OCI-LY3 (cell line): ENCODE measurements at regions not wholly inside any gene's neighbourhood (a gene's known extent, or its start where the extent isn't known, plus 50 kb on each side); places are given as distances from the start of the nearest gene placed in this dataset.

Experiments
- H2AFZ ChIP-seq: fragments of 200-600, 300-600 bp; shearing (Covaris generic); 2 replicates; pipeline ENCODE4 v1.6.0; 2014; ENCODE audit warnings: antibody characterized with exemption, low read depth, low read length
- H3K27ac ChIP-seq: fragments of 200-600, 300-600 bp; sonication (generic); 2 replicates; pipeline ENCODE4 v1.5.1; 2014; ENCODE audit warnings: mild to moderate bottlenecking, low read length, moderate library complexity, mixed read lengths
- H3K27me3 ChIP-seq: fragments of 200-600, 300-600 bp; sonication (generic); 2 replicates; pipeline ENCODE4 v1.6.1; 2014; ENCODE audit warnings: low read depth, low read length, mixed read lengths
- H3K36me3 ChIP-seq: fragments of 200-600, 300-600 bp; sonication (generic); replicated peaks from 2 replicates; pipeline ENCODE3; 2014; ENCODE audit warnings: low read depth, low read length, mixed read lengths
- H3K4me1 ChIP-seq: fragments of 300-600, 200-600 bp; sonication (generic); 2 replicates; pipeline ENCODE4 v1.6.1; 2014; ENCODE audit warnings: low read length, mixed read lengths
- H3K4me2 ChIP-seq: fragments of 200-600, 300-600 bp; sonication (generic); 2 replicates; pipeline ENCODE4 v1.6.1; 2014; ENCODE audit warnings: low read length, mixed read lengths
- H3K4me3 ChIP-seq: fragments of 300-600, 200-600 bp; sonication (generic); 2 replicates; pipeline ENCODE4 v1.5.1; 2014; ENCODE audit warnings: antibody characterized with exemption, mild to moderate bottlenecking, low read length, moderate library complexity
- H3K79me2 ChIP-seq: fragments of 300-600, 200-600 bp; shearing (Covaris generic); 2 replicates; pipeline ENCODE4 v1.6.1; 2014; ENCODE audit warnings: mild to moderate bottlenecking, low read length, mixed read lengths
- H3K9ac ChIP-seq: fragments of 300-600, 200-600 bp; shearing (Covaris generic); 2 replicates; pipeline ENCODE4 v1.6.0; 2014; ENCODE audit warnings: mild to moderate bottlenecking, low read length, moderate library complexity
- H3K9me3 ChIP-seq: fragments of 200-600, 300-600 bp; shearing (Covaris generic); 2 replicates; pipeline ENCODE4 v1.6.1; 2014; ENCODE audit warnings: low read length, mixed read lengths; ENCODE audit not compliant: insufficient read depth
- H4K20me1 ChIP-seq: fragments of 200-600, 300-600 bp; sonication (generic); 2 replicates; pipeline ENCODE4 v1.6.1; 2016; ENCODE audit warnings: low read length, mixed read lengths; ENCODE audit not compliant: insufficient read depth
- CTCF ChIP-seq: fragments of 200-600, 300-600 bp; sonication (generic); IDR thresholded peaks from 2 replicates; pipeline ENCODE4 v1.5.1; 2014; ENCODE audit warnings: antibody characterized with exemption, low read length, low read depth
- EZH2phosphoT487 ChIP-seq: fragments of 200-600 bp; shearing (Covaris generic); IDR thresholded peaks from 2 replicates; pipeline ENCODE4 v1.6.1; 2018; ENCODE audit warnings: antibody characterized with exemption, mixed run types, low read depth

GRCh38 chr1:29789910-29790247, 553.6 kb downstream of the PTPRU start:
- no peaks in the 10 kb centered on the region for H3K4me1 ChIP-seq

GRCh38 chr1:29789221-29789909, 553.0 kb downstream of the PTPRU start:
- Histone ChIP-seq H3K36me3 (no peaks in the 10 kb centered on the region), H3K9me3 (no peaks in the 10 kb centered on the region), H3K4me3 (no peak overlapping the region), H2AFZ (no peak overlapping the region), H3K9ac (no peak overlapping the region), H3K27ac (no peak overlapping the region), H3K4me1 (no peaks in the 10 kb centered on the region), H4K20me1 (no peaks in the 10 kb centered on the region), H3K27me3 (no peaks in the 10 kb centered on the region), H3K4me2 (no peak overlapping the region), H3K79me2 (no peaks in the 10 kb centered on the region)
- no peak for TF ChIP-seq CTCF
- no peak for TF ChIP-seq EZH2phosphoT487

More at GRCh38 chr1:29789910-29790247, 553.6 kb downstream of the PTPRU start:
- no peak overlapping the region for H3K9ac ChIP-seq
- H3K27me3 ChIP-seq = no peaks in the 10 kb centered on the region
- H3K4me2 ChIP-seq = no peak overlapping the region
- no peaks in the 10 kb centered on the region for H3K36me3 ChIP-seq
- no peaks in the 10 kb centered on the region for H4K20me1 ChIP-seq
- TF ChIP-seq CTCF = no peak
- no peak for TF ChIP-seq EZH2phosphoT487
- no peak overlapping the region for H3K4me3 ChIP-seq
- H3K9me3 ChIP-seq = no peaks in the 10 kb centered on the region
- no peak overlapping the region for H3K27ac ChIP-seq
- no peak overlapping the region for H2AFZ ChIP-seq
- H3K79me2 ChIP-seq = no peaks in the 10 kb centered on the region

GRCh38 chr1:29786791-29787732, 550.7 kb downstream of the PTPRU start:
- H3K9ac ChIP-seq = no peak overlapping the region
- TF ChIP-seq CTCF (no peak), EZH2phosphoT487 (no peak)

GRCh38 chr1:29786195-29786594, 549.9 kb downstream of the PTPRU start:
- no peaks in the 10 kb centered on the region for H4K20me1 ChIP-seq
- H2AFZ ChIP-seq = no peak overlapping the region
- no peak overlapping the region for H3K4me2 ChIP-seq
- H3K4me1 ChIP-seq = no peaks in the 10 kb centered on the region
- H3K4me3 ChIP-seq = no peak overlapping the region
- no peak for TF ChIP-seq CTCF
- no peak for TF ChIP-seq EZH2phosphoT487
- H3K9me3 ChIP-seq = no peaks in the 10 kb centered on the region
- no peaks in the 10 kb centered on the region for H3K36me3 ChIP-seq
- no peaks in the 10 kb centered on the region for H3K79me2 ChIP-seq
- H3K27ac ChIP-seq = no peak overlapping the region
- H3K9ac ChIP-seq = no peak overlapping the region
- no peaks in the 10 kb centered on the region for H3K27me3 ChIP-seq

More at GRCh38 chr1:29786791-29787732, 550.7 kb downstream of the PTPRU start:
- Histone ChIP-seq H2AFZ (no peak overlapping the region), H3K27ac (no peak overlapping the region), H3K4me1 (no peaks in the 10 kb centered on the region), H4K20me1 (no peaks in the 10 kb centered on the region), H3K27me3 (no peaks in the 10 kb centered on the region), H3K4me3 (no peak overlapping the region), H3K9me3 (no peaks in the 10 kb centered on the region), H3K36me3 (no peaks in the 10 kb centered on the region), H3K4me2 (no peak overlapping the region), H3K79me2 (no peaks in the 10 kb centered on the region)
